ENCODE measurements at regions not wholly inside any gene's neighbourhood (a gene's known extent, or its start where the extent isn't known, plus 50 kb on each side); places are given as distances from the start of the nearest gene placed in this dataset.

- no peak for TF ChIP-seq ZBTB40 (IDR thresholded peaks at IDR 0.05)
- no peak for TF ChIP-seq ZBTB40 (CRISPR knock-in tag; IDR thresholded peaks at IDR 0.05)
- TF ChIP-seq THRB (CRISPR knock-in tag; conservative IDR thresholded peaks at IDR 0.05) = no peak
- TF ChIP-seq ZNF140 (CRISPR knock-in tag; IDR thresholded peaks at IDR 0.05) = no peak
- no peak for TF ChIP-seq TARDBP (IDR thresholded peaks at IDR 0.05)
- TF ChIP-seq EP300 (IDR thresholded peaks at IDR 0.05; ENCODE audit: low read length) = no peak
- TF ChIP-seq CXXC5 (CRISPR knock-in tag; IDR thresholded peaks at IDR 0.05) = no peak
- no peak for TF ChIP-seq ZNF668 (CRISPR knock-in tag; IDR thresholded peaks at IDR 0.05)
- TF ChIP-seq ZNF764 (CRISPR knock-in tag; IDR thresholded peaks at IDR 0.05; ENCODE audit: low read depth) = no peak
- TF ChIP-seq KLF16 (IDR thresholded peaks at IDR 0.05) = no peak
- no peak for TF ChIP-seq ETV1 (tag; conservative IDR thresholded peaks at IDR 0.05; ENCODE audit: low read depth)
Observed at GRCh38 chr1:57795886-57796285, 372.0 kb upstream of the DAB1 start (continued).

Data from K562 (cell line).